ENCODE measurements at regions not wholly inside any gene's neighbourhood (a gene's known extent, or its start where the extent isn't known, plus 50 kb on each side); places are given as distances from the start of the nearest gene placed in this dataset.

DNA sequence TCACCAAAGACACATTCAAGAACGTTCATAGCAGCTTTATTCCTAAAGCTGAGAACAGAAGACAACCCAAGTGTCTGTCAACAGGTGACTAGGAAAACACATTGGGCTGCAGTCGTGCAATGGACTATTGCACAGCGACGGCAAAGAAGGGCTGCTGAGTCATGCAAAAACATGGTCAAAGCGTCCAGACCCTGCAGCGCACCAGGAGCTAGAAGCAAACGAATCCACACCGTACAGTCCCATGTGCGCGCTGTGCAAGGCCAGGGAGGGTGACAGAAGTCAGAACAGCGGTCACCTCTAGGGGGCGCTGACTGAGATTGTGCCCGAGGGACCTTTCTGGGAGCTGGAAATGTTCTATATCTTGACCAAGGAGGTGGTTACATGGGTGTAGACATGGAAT lies 266.4 kb downstream of the MAF start:
- POLR2A ChIA-PET: no interaction called here
- peak; percentile 58 for DNase-seq (ENCODE audit: extremely low spot score)
- CTCF ChIA-PET: interaction anchor here (0.6 to 1.9 kb wide), 11 partner anchors 10 to 328 kb away, joined by 3 to 10 read pairs (median 3); no protein-coding TSS in a partner anchor
- TF ChIP-seq L3MBTL2 (conservative IDR thresholded peaks at IDR 0.05): no peak
- TF ChIP-seq SUZ12 (IDR thresholded peaks at IDR 0.05): no peak
- no peak for TF ChIP-seq ZNF384 (IDR thresholded peaks at IDR 0.05)
- no peak for TF ChIP-seq FOXK2 (IDR thresholded peaks at IDR 0.05)
- TF ChIP-seq, protein P1, sequence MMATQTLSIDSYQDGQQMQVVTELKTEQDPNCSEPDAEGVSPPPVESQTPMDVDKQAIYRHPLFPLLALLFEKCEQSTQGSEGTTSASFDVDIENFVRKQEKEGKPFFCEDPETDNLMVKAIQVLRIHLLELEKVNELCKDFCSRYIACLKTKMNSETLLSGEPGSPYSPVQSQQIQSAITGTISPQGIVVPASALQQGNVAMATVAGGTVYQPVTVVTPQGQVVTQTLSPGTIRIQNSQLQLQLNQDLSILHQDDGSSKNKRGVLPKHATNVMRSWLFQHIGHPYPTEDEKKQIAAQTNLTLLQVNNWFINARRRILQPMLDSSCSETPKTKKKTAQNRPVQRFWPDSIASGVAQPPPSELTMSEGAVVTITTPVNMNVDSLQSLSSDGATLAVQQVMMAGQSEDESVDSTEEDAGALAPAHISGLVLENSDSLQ (IDR thresholded peaks at IDR 0.05): no peak
- TF ChIP-seq TARDBP (IDR thresholded peaks at IDR 0.05): no peak
- TF ChIP-seq HDGF (IDR thresholded peaks at IDR 0.05; ENCODE audit: borderline replicate concordance): no peak

DNA sequence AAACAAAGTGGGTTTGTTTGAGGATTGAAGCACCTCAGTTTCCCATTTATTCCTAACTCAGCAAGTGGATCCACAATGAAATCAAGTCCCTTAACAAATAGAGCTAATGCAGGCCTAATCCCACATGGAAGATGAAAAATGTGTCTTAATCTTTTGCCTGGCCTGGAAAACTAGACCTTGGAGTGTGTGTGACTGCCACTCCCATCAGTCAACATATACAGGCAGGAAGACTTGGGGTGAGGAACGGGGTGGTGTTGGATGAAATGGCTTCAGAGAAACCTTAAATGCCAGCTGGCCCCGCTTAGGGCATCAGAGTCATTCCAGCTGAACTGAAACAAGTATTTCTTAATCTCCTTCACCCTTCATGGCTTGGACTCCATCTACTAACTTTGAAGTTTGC lies 269.5 kb downstream of the MAF start:
- TF ChIP-seq BHLHE40 (IDR thresholded peaks at IDR 0.05; ENCODE audit: borderline replicate concordance) (no peak), FOXA1 (IDR thresholded peaks at IDR 0.05) (no peak), ELF4 (IDR thresholded peaks at IDR 0.05) (no peak), ZNF384 (IDR thresholded peaks at IDR 0.05) (no peak), FOXM1 (IDR thresholded peaks at IDR 0.05; ENCODE audit: borderline replicate concordance) (no peak), SP1 (IDR thresholded peaks at IDR 0.05) (no peak), LEF1 (IDR thresholded peaks at IDR 0.05; ENCODE audit: borderline replicate concordance) (no peak), SUZ12 (IDR thresholded peaks at IDR 0.05) (no peak), ARNT (IDR thresholded peaks at IDR 0.05) (no peak), NFRKB (IDR thresholded peaks at IDR 0.05) (no peak), L3MBTL2 (conservative IDR thresholded peaks at IDR 0.05) (no peak), TARDBP (IDR thresholded peaks at IDR 0.05) (no peak), FOXK2 (IDR thresholded peaks at IDR 0.05) (no peak)
- TF ChIP-seq, protein P1 (IDR thresholded peaks at IDR 0.05): no peak
- POLR2A ChIA-PET: no interaction called here
- CTCF ChIA-PET: no interaction called here
- DNase-seq (ENCODE audit: extremely low spot score): no peak

DNA sequence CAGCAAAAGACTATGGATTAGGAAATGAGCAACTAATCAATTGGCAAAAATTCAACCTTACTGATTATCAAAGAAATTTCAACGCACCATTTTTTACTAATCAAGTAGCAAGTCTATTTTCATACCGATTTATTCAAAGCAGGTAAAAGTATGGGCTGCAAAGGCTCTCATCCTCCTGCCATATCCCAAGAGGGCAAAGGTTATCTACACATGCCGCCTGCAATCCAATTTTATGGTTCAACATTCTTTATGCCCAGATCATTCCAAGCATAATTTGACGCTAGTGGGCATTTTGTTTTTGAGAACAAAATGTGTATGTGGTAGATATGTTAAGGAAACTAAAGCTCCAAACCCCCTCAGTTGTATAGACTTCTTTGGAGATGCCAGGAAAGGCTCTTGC lies 270.6 kb downstream of the MAF start:
- no peak for TF ChIP-seq SP1 (IDR thresholded peaks at IDR 0.05)
- TF ChIP-seq TARDBP (IDR thresholded peaks at IDR 0.05): no peak
- no peak for TF ChIP-seq L3MBTL2 (conservative IDR thresholded peaks at IDR 0.05)
- no peak for TF ChIP-seq SUZ12 (IDR thresholded peaks at IDR 0.05)
- TF ChIP-seq ARNT (IDR thresholded peaks at IDR 0.05): no peak
- TF ChIP-seq LEF1 (IDR thresholded peaks at IDR 0.05; ENCODE audit: borderline replicate concordance): no peak
- TF ChIP-seq FOXK2 (IDR thresholded peaks at IDR 0.05): no peak
- no peak for TF ChIP-seq CTBP1 (IDR thresholded peaks at IDR 0.05; ENCODE audit: borderline replicate concordance)
- TF ChIP-seq NFRKB (IDR thresholded peaks at IDR 0.05): no peak
- no peak for TF ChIP-seq FOXA1 (IDR thresholded peaks at IDR 0.05)
- TF ChIP-seq BHLHE40 (IDR thresholded peaks at IDR 0.05; ENCODE audit: borderline replicate concordance): no peak
- no peak for TF ChIP-seq HDGF (IDR thresholded peaks at IDR 0.05; ENCODE audit: borderline replicate concordance)
- TF ChIP-seq ZNF384 (IDR thresholded peaks at IDR 0.05): no peak
- no peak for TF ChIP-seq FOXM1 (IDR thresholded peaks at IDR 0.05; ENCODE audit: borderline replicate concordance)
- no peak for TF ChIP-seq ELF4 (IDR thresholded peaks at IDR 0.05)
- TF ChIP-seq, protein P1 (IDR thresholded peaks at IDR 0.05): no peak
- CTCF ChIA-PET: no interaction called here
- POLR2A ChIA-PET: no interaction called here
- DNase-seq (ENCODE audit: extremely low spot score): no peak

GRCh38 chr16:79329166-79329521 lies 271.4 kb downstream of the MAF start:
- DNase-seq (ENCODE audit: extremely low spot score): no peak
- ChIA-PET POLR2A (no interaction called here), CTCF (interaction anchor here (0.7 kb wide), 1 partner anchor 10 kb away, joined by 9 read pairs; no protein-coding TSS in a partner anchor)
- TF ChIP-seq FOXK2 (IDR thresholded peaks at IDR 0.05): no peak
- TF ChIP-seq CTBP1 (IDR thresholded peaks at IDR 0.05; ENCODE audit: borderline replicate concordance): no peak
- TF ChIP-seq FOXM1 (IDR thresholded peaks at IDR 0.05; ENCODE audit: borderline replicate concordance): no peak
- TF ChIP-seq ARNT (IDR thresholded peaks at IDR 0.05): no peak
- TF ChIP-seq HDGF (IDR thresholded peaks at IDR 0.05; ENCODE audit: borderline replicate concordance): no peak
- no peak for TF ChIP-seq FOXA1 (IDR thresholded peaks at IDR 0.05)
- TF ChIP-seq SP1 (IDR thresholded peaks at IDR 0.05): no peak
- no peak for TF ChIP-seq LEF1 (IDR thresholded peaks at IDR 0.05; ENCODE audit: borderline replicate concordance)
- no peak for TF ChIP-seq BHLHE40 (IDR thresholded peaks at IDR 0.05; ENCODE audit: borderline replicate concordance)
- no peak for TF ChIP-seq ZNF384 (IDR thresholded peaks at IDR 0.05)
- TF ChIP-seq NFRKB (IDR thresholded peaks at IDR 0.05): no peak
- no peak for TF ChIP-seq SUZ12 (IDR thresholded peaks at IDR 0.05)
- no peak for TF ChIP-seq TARDBP (IDR thresholded peaks at IDR 0.05)
- no peak for TF ChIP-seq L3MBTL2 (conservative IDR thresholded peaks at IDR 0.05)
- TF ChIP-seq, protein P1 (IDR thresholded peaks at IDR 0.05): no peak
- TF ChIP-seq ELF4 (IDR thresholded peaks at IDR 0.05): no peak

- no peak for DNase-seq (ENCODE audit: extremely low spot score)
- CTCF ChIA-PET: interaction anchor here (0.6 to 0.7 kb wide), 2 partner anchors 9 to 987 kb away, joined by 3 to 9 read pairs; no protein-coding TSS in a partner anchor
- POLR2A ChIA-PET: interaction anchor here (0.8 kb wide), 1 partner anchor 13 kb away, joined by 3 read pairs; no protein-coding TSS in a partner anchor
- TF ChIP-seq FOXK2 (IDR thresholded peaks at IDR 0.05): no peak
- TF ChIP-seq LEF1 (IDR thresholded peaks at IDR 0.05; ENCODE audit: borderline replicate concordance): no peak
- no peak for TF ChIP-seq ARNT (IDR thresholded peaks at IDR 0.05)
- no peak for TF ChIP-seq NFRKB (IDR thresholded peaks at IDR 0.05)
- TF ChIP-seq HDGF (IDR thresholded peaks at IDR 0.05; ENCODE audit: borderline replicate concordance): no peak
- TF ChIP-seq ELF4 (IDR thresholded peaks at IDR 0.05): no peak
- no peak for TF ChIP-seq SP1 (IDR thresholded peaks at IDR 0.05)
- TF ChIP-seq CTBP1 (IDR thresholded peaks at IDR 0.05; ENCODE audit: borderline replicate concordance): no peak
Measured at GRCh38 chr16:79328402-79329165, 272.0 kb downstream of the MAF start.

All from HEK293T (cell line).